NCI-H2227 (cell line): ENCODE measurements at regions not wholly inside any gene's neighbourhood (a gene's known extent, or its start where the extent isn't known, plus 50 kb on each side); places are given as distances from the start of the nearest gene placed in this dataset.

Experiments
- DNase-seq: peaks from one replicate; lab custom pipeline; 2025; ENCODE audit not compliant: unreplicated experiment; lab: John Stamatoyannopoulos, UW

GRCh38 chr14:35989736-35990135 lies 163.6 kb downstream of the BRMS1L start:
- DNase-seq: no peak

GRCh38 chr14:35988972-35989690 lies 163.0 kb downstream of the BRMS1L start:
- no peak for DNase-seq

- DNase-seq: no peak
These were observed 162.4 kb downstream of the BRMS1L start for GRCh38 chr14:35988550-35988949.

DNA sequence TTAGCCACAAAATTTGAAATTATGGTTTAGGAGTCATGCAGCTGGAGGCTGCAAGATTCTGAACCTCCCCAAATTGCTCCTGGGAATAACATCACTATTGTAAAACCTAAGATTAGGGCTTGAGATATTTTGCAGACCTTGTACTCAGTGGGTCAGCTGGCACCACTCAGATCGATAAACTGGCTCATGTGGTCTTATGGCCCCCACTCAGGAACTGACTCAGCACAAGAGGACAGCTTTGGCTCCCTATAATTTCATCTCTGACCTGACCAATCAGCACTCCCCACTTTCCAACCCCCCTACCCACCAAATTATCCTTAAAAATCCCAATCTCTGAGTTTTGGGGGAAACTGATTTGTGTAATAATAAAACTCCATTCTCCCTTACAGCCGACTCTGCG lies 161.6 kb downstream of the BRMS1L start:
- no peak for DNase-seq

- no peak for DNase-seq
These were observed 160.1 kb downstream of the BRMS1L start for GRCh38 chr14:35986219-35986573.

- DNase-seq: peak; percentile 12
These were observed 159.5 kb downstream of the BRMS1L start for GRCh38 chr14:35985474-35986218.

DNA sequence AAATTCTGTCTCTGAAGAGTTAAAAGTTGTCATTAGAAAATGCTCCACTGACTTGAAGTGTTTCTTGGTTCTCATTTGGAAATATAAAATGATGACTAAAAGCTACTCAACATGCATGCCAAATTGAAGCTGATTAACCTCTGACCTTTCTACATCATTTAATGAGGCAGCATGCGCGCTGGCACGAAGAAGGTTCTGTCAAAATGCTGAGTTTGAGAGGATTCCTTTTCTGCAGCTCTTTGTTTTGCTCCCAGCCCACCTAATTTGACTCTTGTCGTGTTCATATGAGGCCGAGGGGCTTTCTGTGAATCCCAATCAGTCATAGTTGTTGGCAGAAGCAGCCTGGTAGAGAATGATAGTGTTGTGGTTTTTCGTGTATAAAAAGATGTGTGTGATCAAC lies 153.4 kb downstream of the BRMS1L start:
- DNase-seq: peak; percentile 23

- DNase-seq: no peak
These were observed 152.4 kb downstream of the BRMS1L start for GRCh38 chr14:35978561-35978960.

GRCh38 chr14:35975814-35976213 lies 149.7 kb downstream of the BRMS1L start:
- DNase-seq: no peak

GRCh38 chr14:35973770-35974169 lies 147.6 kb downstream of the BRMS1L start:
- no peak for DNase-seq

- no peak for DNase-seq
These were observed 146.0 kb downstream of the BRMS1L start for GRCh38 chr14:35971965-35972630.

GRCh38 chr14:35969310-35969709 lies 143.2 kb downstream of the BRMS1L start:
- DNase-seq: no peak

- peak; percentile 74 for DNase-seq
These were observed 139.3 kb downstream of the BRMS1L start for GRCh38 chr14:35965400-35965799.

DNA sequence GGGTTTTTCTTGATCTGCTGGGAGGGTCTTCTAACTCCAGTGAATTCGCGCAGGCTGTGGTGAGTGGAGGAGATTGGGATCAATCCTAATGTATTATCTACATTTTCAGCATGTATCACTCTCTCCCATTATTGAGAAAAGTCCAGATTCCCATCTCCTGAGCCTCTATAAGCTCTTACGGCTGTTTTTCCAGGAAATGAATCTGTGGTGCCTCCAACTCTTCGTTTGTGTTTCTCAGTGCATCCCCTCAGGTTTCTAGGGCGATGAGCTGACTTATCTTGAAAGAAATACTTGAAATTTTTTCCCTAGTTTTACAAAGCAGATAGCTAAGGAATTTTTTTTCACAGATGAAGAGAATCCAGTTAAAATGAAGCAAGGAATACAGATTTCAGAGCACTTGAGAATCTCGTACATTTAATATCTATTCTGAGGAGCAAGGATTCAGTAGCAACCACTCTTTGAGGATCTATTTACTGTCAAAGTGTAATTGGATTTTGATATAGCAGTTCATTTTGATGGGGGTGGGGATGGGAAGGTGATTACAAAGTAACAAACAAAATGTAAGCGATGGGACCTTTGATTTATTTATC lies 138.7 kb downstream of the BRMS1L start:
- DNase-seq: no peak

- DNase-seq: no peak
These were observed 137.1 kb downstream of the BRMS1L start for GRCh38 chr14:35963209-35963608.

- DNase-seq: no peak
These were observed 135.6 kb downstream of the BRMS1L start for GRCh38 chr14:35961697-35962274.

- DNase-seq: no peak
These were observed 133.7 kb downstream of the BRMS1L start for GRCh38 chr14:35959835-35960234.

- DNase-seq: no peak
These were observed 132.4 kb downstream of the BRMS1L start for GRCh38 chr14:35958499-35958898.

DNA sequence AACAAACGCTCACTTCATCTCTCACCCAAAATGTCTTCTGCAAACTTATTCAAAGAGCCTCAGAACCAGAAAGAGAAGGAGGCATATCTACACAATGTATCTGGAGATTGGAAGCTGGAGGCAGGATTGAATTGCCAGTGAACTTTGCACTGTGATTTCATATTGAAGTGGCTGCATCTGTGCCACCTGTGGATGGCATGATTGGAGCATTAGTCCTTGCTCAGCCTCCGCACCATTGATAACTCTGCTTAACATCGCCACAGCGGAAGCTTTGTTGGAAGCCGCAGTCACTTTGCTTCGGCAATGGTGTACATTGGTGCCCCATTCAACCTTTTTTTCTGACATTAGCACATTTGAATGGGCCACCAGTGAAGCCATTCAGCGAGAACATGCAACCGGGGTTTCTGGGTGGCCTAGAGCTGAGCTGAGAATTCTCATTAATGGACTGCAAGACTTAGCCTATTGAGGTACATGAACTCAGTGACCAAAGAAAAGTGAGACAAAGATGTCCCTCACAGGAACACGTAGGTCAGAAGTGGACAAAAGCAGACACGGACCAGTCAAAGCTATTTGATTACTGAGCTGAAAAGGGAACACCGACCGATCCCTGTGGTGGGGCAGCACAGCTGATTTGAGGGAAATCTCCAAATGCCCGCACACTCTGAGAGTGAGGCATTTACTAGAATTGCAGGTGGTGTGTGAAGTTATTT lies 130.4 kb downstream of the BRMS1L start:
- peak; percentile 66 for DNase-seq

GRCh38 chr14:35952584-35952983 lies 126.4 kb downstream of the BRMS1L start:
- DNase-seq: no peak
